GM19463 (cell line): ENCODE measurements at regions not wholly inside any gene's neighbourhood (a gene's known extent, or its start where the extent isn't known, plus 50 kb on each side); places are given as distances from the start of the nearest gene placed in this dataset.

Experiments
- ATAC-seq: cut with Tn5 transposase; IDR thresholded peaks from one replicate; pipeline ENCODE4 v1.9.1; 2021; ENCODE audit warnings: mild to moderate bottlenecking, moderate library complexity; ENCODE audit not compliant: unreplicated experiment

GRCh38 chr16:59213952-59214351, 479.8 kb upstream of the GOT2 start:
- ATAC-seq, result no peak

GRCh38 chr16:59212492-59213024, 478.4 kb upstream of the GOT2 start:
- ATAC-seq, result no peak

DNA sequence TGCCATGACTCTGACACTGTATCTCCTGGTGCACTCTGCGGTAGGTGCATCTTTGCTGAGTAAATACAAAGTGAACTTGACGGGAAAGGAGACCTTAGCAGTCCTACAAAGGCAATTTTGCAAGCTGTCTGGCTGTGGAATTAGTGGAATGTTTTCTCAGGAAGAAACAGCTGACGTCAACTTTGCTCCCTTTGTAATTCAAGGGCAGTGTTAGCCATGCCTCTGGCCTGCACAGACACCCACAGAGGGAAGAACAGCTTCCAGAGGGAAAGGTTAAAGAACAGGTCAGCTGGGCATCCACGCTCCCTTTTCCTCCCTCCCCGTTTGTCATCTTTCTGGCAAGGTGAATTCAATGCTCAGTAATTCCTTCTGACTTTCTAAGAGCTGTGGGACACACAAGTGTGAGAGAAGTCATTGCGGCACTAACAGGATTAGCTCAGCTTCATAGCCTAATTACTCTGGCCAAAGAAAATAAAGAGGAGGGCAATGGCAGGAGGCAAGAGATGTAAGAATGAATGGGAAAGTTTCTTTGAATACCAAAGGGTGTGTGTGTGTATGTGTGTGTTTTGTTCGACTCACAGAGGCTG, 476.9 kb upstream of the GOT2 start:
- ATAC-seq, result no peak

GRCh38 chr16:59205403-59205802, 471.3 kb upstream of the GOT2 start:
- ATAC-seq, result no peak

GRCh38 chr16:59204589-59204988, 470.5 kb upstream of the GOT2 start:
- no peak for ATAC-seq

DNA sequence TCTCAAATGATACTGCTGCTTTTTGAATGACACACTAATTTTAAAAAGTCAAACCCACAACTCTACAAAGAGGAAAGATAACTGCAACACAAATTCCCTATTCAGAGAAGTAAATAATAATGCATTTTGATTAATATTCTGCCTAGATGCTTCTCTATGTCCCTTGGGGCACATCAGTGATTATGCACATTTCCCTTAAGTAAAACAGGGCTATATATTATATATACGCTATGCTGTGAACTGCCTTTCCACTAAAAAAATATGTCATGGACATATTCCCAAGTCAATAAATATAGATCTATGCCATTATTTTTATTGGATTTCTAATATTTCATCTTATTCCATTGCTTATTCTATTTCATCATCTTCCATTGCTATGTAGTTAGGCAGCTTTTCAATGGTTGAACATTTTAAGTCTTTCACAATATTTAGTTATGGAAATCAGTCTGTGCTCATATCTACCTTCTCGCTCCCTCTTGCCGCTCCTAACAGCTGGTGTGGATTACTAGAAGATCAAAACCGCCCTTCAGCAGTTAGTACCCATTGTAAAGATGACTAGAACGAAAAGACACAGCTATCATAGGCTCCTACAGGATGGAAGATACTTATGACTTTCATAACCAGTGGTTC, 468.2 kb upstream of the GOT2 start:
- no peak for ATAC-seq

- ATAC-seq, result no peak
Observed at GRCh38 chr16:59201821-59202220, 467.7 kb upstream of the GOT2 start.

- no peak for ATAC-seq
Observed at GRCh38 chr16:59201160-59201559, 467.0 kb upstream of the GOT2 start.

- ATAC-seq, result no peak
Observed at GRCh38 chr16:59198487-59198886, 464.4 kb upstream of the GOT2 start.

DNA sequence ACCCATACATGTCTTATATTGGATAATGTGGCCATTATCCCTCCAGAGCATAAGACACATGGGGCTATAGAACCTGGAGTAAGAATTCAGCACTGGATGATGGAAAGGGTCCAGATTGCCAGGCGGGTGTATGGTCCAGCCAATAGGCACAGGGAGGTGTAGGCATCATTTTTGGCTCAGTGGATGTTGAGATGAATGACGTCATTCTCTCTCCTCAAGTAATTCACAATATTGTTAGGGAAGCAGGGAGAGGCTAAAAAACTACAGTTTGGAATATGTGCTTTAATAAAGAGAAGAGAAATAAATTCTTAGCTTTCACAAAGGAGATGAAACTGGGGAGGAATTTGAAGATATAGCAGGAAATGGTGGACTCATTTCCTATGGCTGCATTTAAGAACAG, 461.1 kb upstream of the GOT2 start:
- ATAC-seq, result no peak

DNA sequence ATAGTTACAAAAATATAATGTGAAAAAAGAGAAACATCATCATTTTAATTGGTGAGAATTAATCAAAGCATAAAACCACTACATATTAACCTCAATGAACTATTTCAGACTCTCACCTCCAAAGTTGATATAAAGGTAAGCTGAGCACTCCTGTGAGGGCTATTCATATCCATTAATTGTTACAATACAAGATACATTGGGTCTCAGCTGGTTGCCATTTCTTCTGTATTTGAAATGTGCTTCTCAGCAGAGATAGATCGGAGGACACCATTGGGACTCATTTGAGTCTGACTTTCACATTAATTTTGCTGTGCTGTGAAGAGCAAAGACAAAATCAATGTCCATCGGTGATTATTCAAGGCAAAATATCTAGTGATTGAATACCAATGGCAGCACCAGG, 459.5 kb upstream of the GOT2 start:
- ATAC-seq, result no peak

DNA sequence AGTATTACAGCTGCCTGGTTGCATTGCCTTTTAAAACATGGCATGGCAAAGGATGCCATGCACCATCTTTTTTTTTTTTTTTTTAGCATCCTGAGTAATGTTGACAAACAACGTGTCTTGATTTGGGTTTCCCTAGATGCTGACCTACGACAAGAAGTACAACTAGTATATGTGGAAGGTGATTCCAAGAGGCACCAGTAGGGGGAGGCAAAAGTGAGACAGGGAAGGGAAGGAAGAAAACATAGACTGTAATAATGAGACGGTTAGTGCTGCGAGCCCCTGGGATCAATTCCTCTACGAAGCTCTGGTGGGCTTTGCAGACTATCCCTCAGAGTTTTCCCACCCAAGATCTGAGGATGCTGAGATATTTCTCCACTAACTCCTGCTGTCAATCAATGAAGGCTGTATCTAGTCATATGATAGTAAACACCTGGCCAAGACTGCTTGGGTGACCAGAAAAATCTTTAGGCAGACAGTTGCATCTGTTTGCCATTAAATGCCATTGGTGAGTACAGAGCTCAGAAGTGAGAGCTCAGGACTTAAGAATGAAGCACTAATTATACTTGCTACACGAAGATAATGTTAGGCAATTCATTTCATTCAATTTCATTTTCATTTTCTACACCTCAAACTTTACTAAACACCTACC, 458.6 kb upstream of the GOT2 start:
- ATAC-seq, result no peak

DNA sequence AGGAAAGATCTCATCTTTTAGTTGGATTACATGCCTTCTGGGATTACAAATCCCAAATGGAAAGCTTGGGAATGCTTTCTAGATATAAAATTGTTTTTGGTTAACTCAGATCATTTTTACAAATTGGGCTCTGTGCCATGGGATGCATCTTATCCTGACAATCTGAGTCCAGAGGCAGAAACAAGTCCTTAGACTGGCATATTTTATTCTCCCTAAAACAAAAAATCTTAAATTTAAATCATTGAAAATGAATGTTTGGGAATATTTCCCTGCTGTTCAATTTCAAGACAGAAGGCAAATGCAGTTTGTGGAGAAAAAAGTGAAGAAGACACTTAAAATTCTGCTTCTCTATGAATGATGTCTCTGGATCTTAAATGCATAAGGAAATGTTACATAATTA, 456.6 kb upstream of the GOT2 start:
- no peak for ATAC-seq

GRCh38 chr16:59188029-59188428, 453.9 kb upstream of the GOT2 start:
- no peak for ATAC-seq

- ATAC-seq, result no peak
Observed at GRCh38 chr16:59181821-59182420, 447.8 kb upstream of the GOT2 start.

DNA sequence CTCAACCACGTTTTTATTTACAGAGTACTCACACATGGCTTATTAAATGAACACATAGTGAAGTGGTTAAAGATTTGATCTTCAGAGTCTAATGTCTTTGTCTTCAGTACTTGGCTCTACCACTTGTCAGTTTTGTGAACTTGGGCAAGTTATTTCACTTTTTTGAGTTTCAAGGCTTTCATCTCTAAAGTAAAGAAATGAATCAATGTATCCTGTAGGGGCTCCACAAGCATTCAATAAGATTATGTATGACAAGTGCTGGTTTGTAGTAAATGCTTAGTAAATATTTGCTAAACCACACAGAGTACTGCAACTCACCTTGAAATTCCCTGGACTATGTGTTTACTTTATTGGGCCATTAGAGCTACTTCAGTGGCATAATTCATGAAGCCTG, 446.0 kb upstream of the GOT2 start:
- ATAC-seq, result no peak

- ATAC-seq, result no peak
Observed at GRCh38 chr16:59179446-59180082, 445.4 kb upstream of the GOT2 start.

DNA sequence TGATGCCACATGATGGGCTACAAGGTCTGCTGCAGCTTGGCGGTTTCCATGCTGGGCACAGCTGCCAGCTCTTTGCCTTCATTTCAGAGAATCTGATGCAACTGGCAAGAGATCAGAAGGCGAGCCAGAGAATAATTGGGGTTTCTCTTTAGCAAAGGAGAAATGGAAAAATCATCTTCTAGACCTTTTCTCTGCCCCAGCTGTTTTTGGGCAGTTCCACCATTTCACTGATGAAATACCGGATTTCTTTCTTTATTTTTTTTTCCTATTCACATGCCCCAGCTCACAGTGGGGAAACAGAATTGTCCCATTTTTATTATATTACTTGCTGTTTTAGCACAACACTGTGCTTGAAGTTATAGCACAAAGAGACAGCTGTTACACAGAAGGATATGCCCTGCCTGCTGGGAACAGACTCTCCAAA, 439.3 kb upstream of the GOT2 start:
- no peak for ATAC-seq

- no peak for ATAC-seq
Observed at GRCh38 chr16:59170099-59170712, 436.1 kb upstream of the GOT2 start.

- no peak for ATAC-seq
Observed at GRCh38 chr16:59169168-59169567, 435.1 kb upstream of the GOT2 start.
